Fibroblast of lung (primary cell): ENCODE measurements at regions not wholly inside any gene's neighbourhood (a gene's known extent, or its start where the extent isn't known, plus 50 kb on each side); places are given as distances from the start of the nearest gene placed in this dataset.
"Not testable (repeated sequence)": the region's sequence is repeated elsewhere in the genome, so short reads cannot be mapped to it uniquely, and the experiment has no call there.

Experiments used
- CTCF ChIP-seq, 2 donors: IDR thresholded peaks in 1 of 2; conservative IDR thresholded peaks in 1 of 2; 1 replicate in 1 of 2; 2 replicates in 1 of 2; pipeline ENCODE4 v1.5.1; 2011 to 2012; ENCODE audit warnings: low read length in 2 of 2, control low read depth in 1 of 2, inconsistent platforms in 1 of 2, low read depth in 1 of 2, mild to moderate bottlenecking in 1 of 2
- EZH2 ChIP-seq: IDR thresholded peaks from 2 replicates; pipeline ENCODE4 v1.5.1; 2012; ENCODE audit warnings: low read length, control low read depth, mild to moderate bottlenecking; ENCODE audit errors: missing control alignments

- not testable (repeated sequence) for TF ChIP-seq EZH2; CTCF (conservative IDR thresholded peaks at IDR 0.05 in 1 of 2, IDR thresholded peaks at IDR 0.05 in 1 of 2; ENCODE audit: low read depth in 1 of 2, low read length in 2 of 2)
These were observed 86.3 kb downstream of the FAM72B start for GRCh38 chr1:121097867-121098215.
